Endothelial cell of umbilical vein (primary cell): ENCODE measurements at regions not wholly inside any gene's neighbourhood (a gene's known extent, or its start where the extent isn't known, plus 50 kb on each side); places are given as distances from the start of the nearest gene placed in this dataset.

Source experiments
- BruUV-seq: library from RNA; stranded (reverse); fragments of 400-500 nt; replicated peaks from 2 replicates; lab custom pipeline; 2021; lab: Mats Ljungman, UMichigan
- CTCF ChIA-PET: fragments of 300-600, 350-600 bp; sonication (Branson Sonifier 250); formaldehyde crosslinking; loops from one replicate; lab custom pipeline; 2021; ENCODE audit warnings: antibody characterized with exemption, inconsistent platforms; lab: Charles Lee
- POLR2A ChIA-PET: fragments of 300-600, 350-600 bp; sonication (Branson Sonifier 250); formaldehyde crosslinking; loops from one replicate; lab custom pipeline; 2021; ENCODE audit warnings: antibody characterized with exemption, inconsistent platforms; lab: Charles Lee
- DNase-seq: peaks from one replicate; pipeline ENCODE4 v3.0.0-alpha.2; 2011; ENCODE audit warnings: low read depth, low spot score
- FAIRE-seq: peaks from 2 replicates; lab custom pipeline; 2011; peaks lifted over from hg19 to GRCh38; lab: Jason Lieb, UNC
- H2AFZ ChIP-seq: 2 replicates; pipeline ENCODE4 v1.6.0; 2012; ENCODE audit warnings: low read depth, low read length, control low read depth, inconsistent platforms
- H3K27ac ChIP-seq: 2 replicates; pipeline ENCODE4 v1.5.1; 2011; ENCODE audit warnings: low read depth, mild to moderate bottlenecking, control low read depth, low read length, moderate library complexity; ENCODE audit not compliant: insufficient read depth
- H3K27me3 ChIP-seq, 2 experiments: 2 replicates each; pipeline versions ENCODE4 v1.6.0 to v1.6.1; 2011; ENCODE audit warnings: low read length in 2 of 2, mixed read lengths in 1 of 2; ENCODE audit not compliant: control insufficient read depth in 2 of 2, insufficient read depth in 2 of 2
- H3K36me3 ChIP-seq, 2 experiments: 2 replicates in 1 of 2; 3 replicates in 1 of 2; pipeline ENCODE4 v1.5.1; 2011; ENCODE audit warnings: low read length in 2 of 2, mild to moderate bottlenecking in 1 of 2, moderate library complexity in 1 of 2; ENCODE audit not compliant: control insufficient read depth in 2 of 2, insufficient read depth in 2 of 2; ENCODE audit errors: extremely low read depth in 1 of 2
- H3K4me1 ChIP-seq: 3 replicates; pipeline ENCODE4 v1.5.1; 2011; ENCODE audit warnings: mild to moderate bottlenecking, low read length; ENCODE audit not compliant: control insufficient read depth, insufficient read depth; ENCODE audit errors: extremely low read depth
- H3K4me2 ChIP-seq: 2 replicates; pipeline ENCODE4 v1.6.1; 2011; ENCODE audit warnings: low read length, control low read depth, mixed read lengths; ENCODE audit not compliant: insufficient read depth
- H3K4me3 ChIP-seq, 3 experiments: fragments of 200-600 bp in 1 of 3; sonication (generic), shearing (Covaris generic) in 1 of 3; replicated peaks in 1 of 3; 2 replicates each; pipeline ENCODE4 v1.5.1; 2011 to 2016; ENCODE audit warnings: control low read depth in 3 of 3, low read length in 3 of 3, mild to moderate bottlenecking in 2 of 3, inconsistent platforms in 1 of 3, low read depth in 1 of 3, moderate library complexity in 1 of 3; ENCODE audit not compliant: insufficient read depth in 1 of 3
- H3K79me2 ChIP-seq: 2 replicates; pipeline ENCODE4 v1.6.0; 2012; ENCODE audit warnings: low read length, inconsistent platforms; ENCODE audit not compliant: control insufficient read depth, insufficient read depth
- H3K9ac ChIP-seq: replicated peaks from 2 replicates; pipeline ENCODE3; 2011; ENCODE audit warnings: low read length, control low read depth; ENCODE audit not compliant: insufficient read depth; ENCODE audit errors: extremely low read depth
- H3K9me1 ChIP-seq: replicated peaks from 3 replicates; pipeline ENCODE4 v1.6.0; 2011; ENCODE audit warnings: mild to moderate bottlenecking, low read length; ENCODE audit not compliant: control insufficient read depth, insufficient read depth; ENCODE audit errors: extremely low read depth
- H3K9me3 ChIP-seq: replicated peaks from 2 replicates; pipeline ENCODE4 v1.5.1; 2012; ENCODE audit warnings: low read length, inconsistent platforms; ENCODE audit not compliant: control insufficient read depth, insufficient read depth
- H4K20me1 ChIP-seq: replicated peaks from 2 replicates; pipeline ENCODE3; 2011; ENCODE audit warnings: mild to moderate bottlenecking, low read length; ENCODE audit not compliant: control insufficient read depth, insufficient read depth; ENCODE audit errors: extremely low read depth
- CTCF ChIP-seq, 2 donors: IDR thresholded peaks; 1 replicate in 1 of 2; 2 replicates in 1 of 2; pipeline ENCODE4 v1.5.1; 2011; ENCODE audit warnings: low read length in 2 of 2, mild to moderate bottlenecking in 2 of 2, moderate library complexity in 2 of 2, control low read depth in 1 of 2, inconsistent platforms in 1 of 2, low read depth in 1 of 2; ENCODE audit not compliant: insufficient read depth in 1 of 2; ENCODE audit errors: extremely low read depth in 1 of 2
- EZH2 ChIP-seq: IDR thresholded peaks from 2 replicates; pipeline ENCODE4 v1.6.1; 2012; ENCODE audit warnings: borderline replicate concordance, low read depth, mild to moderate bottlenecking, moderate library complexity, low read length, inconsistent platforms; ENCODE audit not compliant: severe bottlenecking
- FOS ChIP-seq: IDR thresholded peaks from 2 replicates; pipeline ENCODE4 v1.6.1; 2011; ENCODE audit warnings: mild to moderate bottlenecking, low read length, moderate library complexity, borderline replicate concordance; ENCODE audit not compliant: insufficient read depth
- GATA2 ChIP-seq: IDR thresholded peaks from 2 replicates; pipeline ENCODE4 v1.7.0; 2011; ENCODE audit warnings: low read depth, mild to moderate bottlenecking, moderate library complexity, mixed read lengths, low read length; ENCODE audit not compliant: insufficient read length, insufficient read depth
- JUN ChIP-seq: IDR thresholded peaks from 2 replicates; pipeline ENCODE4 v1.6.1; 2011; ENCODE audit warnings: borderline replicate concordance, low read depth; ENCODE audit not compliant: insufficient read length, insufficient read depth
- MAX ChIP-seq: IDR thresholded peaks from 2 replicates; pipeline ENCODE4 v1.6.1; 2011; ENCODE audit not compliant: insufficient read depth, insufficient read length
- MYC ChIP-seq: IDR thresholded peaks from one replicate; pipeline ENCODE4 v1.6.1; 2011; ENCODE audit warnings: mild to moderate bottlenecking, low read depth, low read length
- POLR2A ChIP-seq: IDR thresholded peaks from 2 replicates; pipeline ENCODE4 v1.6.1; 2012; ENCODE audit warnings: low read depth, mild to moderate bottlenecking, control low read depth, low read length
- POLR2AphosphoS5 ChIP-seq: IDR thresholded peaks from 2 replicates; pipeline ENCODE4 v1.6.1; 2012; ENCODE audit warnings: low read depth, mild to moderate bottlenecking, control low read depth, low read length, moderate library complexity; ENCODE audit not compliant: insufficient read depth
- dilution Hi-C: fragments of 300-500 bp; cut with MboI; formaldehyde crosslinking; loops from one replicate; pipeline ENCODE4 v1.15.0; 2019; ENCODE audit warnings: low sequenced_read_pairs; ENCODE audit not compliant: extremely low pct_ligation_motif_present
- intact Hi-C: fragments of 100-400 bp; cut with micrococcal nuclease; formaldehyde crosslinking; loops from one replicate; pipeline ENCODE4 v1.10.0; 2022

GRCh38 chr18:73670039-73670438 lies 477.6 kb downstream of the FBXO15 start:
- Histone ChIP-seq H3K4me3 (no peak overlapping the region), H3K27ac (no peak overlapping the region), H3K4me1 (no peaks in the 10 kb centered on the region), H3K79me2 (no peaks in the 10 kb centered on the region), H3K27me3 (no peaks in the 10 kb centered on the region), H3K36me3 (no peaks in the 10 kb centered on the region), H3K9me3 (peaks cover 2% of the 10 kb centered on the region), H3K4me2 (no peak overlapping the region), H3K9ac (no peak overlapping the region), H4K20me1 (no peaks in the 10 kb centered on the region), H2AFZ (no peak overlapping the region), H3K9me1 (no peaks in the 10 kb centered on the region)
- ChIA-PET POLR2A (no interaction called here), CTCF (no interaction called here)
- FAIRE-seq (no peak), DNase-seq (no peak)
- intact Hi-C loops, result no loop called here
- TF ChIP-seq MAX (no peak), EZH2 (no peak), POLR2AphosphoS5 (no peak), CTCF (IDR thresholded peaks at IDR 0.05; ENCODE audit: extremely low read depth in 1 of 2, insufficient read depth in 1 of 2, low read depth in 1 of 2, low read length in 2 of 2) (no peak), POLR2A (no peak), FOS (no peak), MYC (no peak), JUN (no peak), GATA2 (no peak)
- dilution Hi-C loops, result no loop called here
- no TSS peak for BruUV-seq
